T47D (cell line): ENCODE measurements at regions not wholly inside any gene's neighbourhood (a gene's known extent, or its start where the extent isn't known, plus 50 kb on each side); places are given as distances from the start of the nearest gene placed in this dataset.
A peak's percentile ranks its signal among the peaks of the same experiment; 100 is the strongest.

ENCODE experiments used
- DNase-seq, 2 experiments: peaks; one replicate each; pipeline versions ENCODE4 v3.0.0 to v3.0.0-alpha.2; 2011 to 2012; ENCODE audit warnings: low read depth in 1 of 2, low spot score in 1 of 2
- JUND ChIP-seq: IDR thresholded peaks from 2 replicates; pipeline ENCODE4 v1.6.1; 2012; ENCODE audit warnings: low read depth
- in situ Hi-C: cut with HindIII; loops from 2 replicates; pipeline ENCODE4 v1.10.0; 2016; ENCODE audit warnings: low sequenced_read_pairs, low pct_unique_long_range_greater_than_20kb

GRCh38 chr17:72574675-72575510, 454.1 kb downstream of the SOX9 start:
- in situ Hi-C loops: no loop called here
- no peak for TF ChIP-seq JUND
- no peak for DNase-seq

DNA sequence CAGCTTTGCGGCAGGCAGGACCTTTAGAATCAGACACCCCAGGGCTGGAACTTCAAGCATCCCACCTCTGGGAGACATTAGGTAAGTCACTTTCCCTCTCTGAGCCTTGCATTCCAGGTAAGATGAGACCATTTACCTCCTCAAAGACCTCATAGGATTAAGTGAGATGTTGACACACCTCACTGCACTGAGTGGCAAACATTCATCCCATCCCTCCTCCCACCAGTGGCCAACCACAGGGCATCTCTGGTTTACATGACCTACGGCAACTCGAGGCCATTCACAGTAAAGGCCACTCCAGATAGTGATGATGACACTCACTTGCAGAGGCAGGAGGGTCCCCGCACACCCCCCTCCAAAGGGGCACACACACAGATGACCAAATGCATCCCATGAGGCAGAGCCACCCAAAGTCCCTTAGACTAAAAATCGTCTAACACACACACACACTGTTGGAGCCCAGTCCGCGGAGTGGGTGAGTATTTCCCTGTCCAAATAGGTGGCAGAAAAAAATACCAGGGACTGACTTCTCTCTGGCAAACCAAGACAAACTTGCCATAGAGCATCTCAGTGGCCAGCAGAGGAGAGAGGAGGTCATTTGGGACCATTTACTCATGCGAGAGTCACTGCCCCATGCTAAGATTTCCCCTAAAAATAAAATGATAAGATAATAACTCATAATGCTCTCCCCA, 454.9 kb downstream of the SOX9 start:
- DNase-seq: no peak
- TF ChIP-seq JUND: no peak
- in situ Hi-C loops: no loop called here

GRCh38 chr17:72576289-72576759, 455.5 kb downstream of the SOX9 start:
- DNase-seq: no peak
- no peak for TF ChIP-seq JUND
- in situ Hi-C loops: no loop called here

DNA sequence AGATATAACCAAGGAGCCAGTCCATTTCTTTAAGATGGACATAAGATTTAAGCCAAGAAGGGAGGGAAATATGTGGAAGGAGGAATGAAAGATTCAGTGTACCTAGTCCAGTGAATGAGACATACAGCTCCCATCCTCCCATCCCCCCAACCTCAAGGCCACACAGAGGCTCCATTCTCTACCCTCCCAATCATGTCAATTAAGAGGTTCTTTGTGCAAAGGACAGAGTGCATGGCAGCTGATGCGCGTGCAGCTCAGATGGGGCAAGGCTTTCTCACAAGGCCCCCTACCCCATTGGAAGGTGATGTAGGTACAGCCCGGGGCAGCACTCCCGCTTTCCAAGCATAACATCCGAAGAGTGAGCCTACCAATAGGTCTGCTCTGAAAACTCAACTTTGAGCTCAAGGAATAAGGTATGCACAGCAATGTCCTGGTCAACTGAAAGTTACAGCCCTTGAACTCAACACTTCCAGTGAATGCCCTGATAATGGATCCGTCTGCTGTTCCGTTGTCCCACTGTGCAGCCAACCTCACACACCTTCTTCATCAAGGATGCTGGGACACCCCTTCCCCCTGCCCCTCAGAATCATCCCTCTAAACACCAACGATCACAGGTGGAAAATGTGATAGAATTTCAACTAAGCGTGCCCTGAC, 458.1 kb downstream of the SOX9 start:
- TF ChIP-seq JUND: no peak
- DNase-seq: no peak
- in situ Hi-C loops: no loop called here

GRCh38 chr17:72579990-72580320, 459.1 kb downstream of the SOX9 start:
- no peak for TF ChIP-seq JUND
- no peak for DNase-seq
- in situ Hi-C loops: no loop called here

DNA sequence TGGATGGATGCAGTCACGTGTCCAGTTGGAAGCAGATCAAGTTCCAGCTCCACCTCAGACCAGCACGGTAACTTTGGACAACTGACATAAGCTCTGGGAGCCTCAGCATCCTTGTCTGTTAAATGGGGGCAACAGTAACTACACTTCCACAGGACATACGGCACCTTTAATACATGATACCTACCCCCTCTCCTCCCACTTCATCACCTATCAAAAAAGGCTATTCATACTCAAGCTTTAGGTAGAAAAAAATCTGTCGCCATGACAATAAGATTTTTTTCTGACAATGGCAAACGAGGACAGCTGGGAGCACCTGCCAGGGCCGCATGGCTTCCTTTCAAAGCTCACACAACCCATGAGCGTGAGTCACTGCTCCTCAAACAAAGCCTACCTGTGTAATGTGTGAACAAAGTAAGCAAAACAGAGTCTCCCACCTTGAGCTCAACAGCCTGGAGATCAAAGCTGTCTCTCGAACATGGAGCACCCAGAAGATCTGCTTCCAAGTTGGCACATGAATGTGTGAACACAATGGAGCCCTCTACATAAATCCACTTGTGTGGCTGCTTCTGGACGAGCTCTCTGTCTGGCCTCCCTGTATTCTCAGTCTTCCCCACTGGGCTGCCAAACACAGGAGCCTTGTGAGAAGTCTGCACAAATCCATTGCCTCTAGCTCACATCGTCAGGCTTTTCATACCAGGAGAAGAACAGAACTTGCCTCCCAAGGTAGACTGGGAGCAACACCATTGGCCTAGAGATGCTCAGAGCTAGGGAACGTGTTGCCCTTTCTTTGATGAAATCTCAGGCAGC, 459.7 kb downstream of the SOX9 start:
- no peak for TF ChIP-seq JUND
- in situ Hi-C loops: no loop called here
- DNase-seq: peak in 1 of 2 experiments; percentile 66

- in situ Hi-C loops: no loop called here
- DNase-seq: no peak
- no peak for TF ChIP-seq JUND
Observed at GRCh38 chr17:72587156-72587555, 466.3 kb downstream of the SOX9 start.

DNA sequence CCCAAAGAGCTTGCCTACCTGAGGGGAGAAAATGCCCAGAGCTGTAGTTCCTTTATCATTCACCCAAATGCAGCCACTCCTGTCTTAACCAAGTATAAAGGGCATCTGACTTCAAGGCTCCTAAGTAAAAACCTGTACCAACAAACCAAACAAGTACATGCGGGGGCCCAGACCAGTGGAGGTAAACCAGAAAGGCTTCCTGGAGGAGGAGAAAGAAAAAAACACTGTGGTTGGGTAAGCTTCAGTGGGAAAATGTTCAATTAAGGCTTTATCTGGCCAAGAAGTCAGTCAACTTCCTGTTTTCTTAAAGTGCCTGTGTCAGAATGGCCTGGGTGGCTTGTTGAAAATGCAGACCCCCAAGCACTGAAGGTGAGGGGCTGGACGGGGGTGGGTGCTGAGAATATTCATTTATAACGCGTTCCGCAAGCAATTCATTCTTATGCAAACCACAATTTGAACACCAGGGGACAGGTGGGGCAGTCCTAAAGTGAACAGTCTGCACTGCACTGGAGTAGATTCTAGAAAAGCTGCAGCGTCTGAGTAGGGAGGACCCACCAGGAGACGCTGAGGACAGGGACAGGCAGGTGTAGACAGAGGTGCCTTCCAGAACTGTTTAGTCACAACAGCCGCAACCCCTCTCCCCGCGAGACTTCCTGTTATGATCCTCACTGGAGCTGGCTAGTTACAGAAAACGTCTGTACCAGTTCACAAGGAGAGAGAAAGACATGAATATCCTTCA, 467.1 kb downstream of the SOX9 start:
- peak in 1 of 2 experiments; percentile 39 for DNase-seq

GRCh38 chr17:72588561-72588960, 467.7 kb downstream of the SOX9 start:
- DNase-seq: no peak
- TF ChIP-seq JUND: no peak
- in situ Hi-C loops: no loop called here

More for the DNA sequence above, 467.1 kb downstream of the SOX9 start:
- in situ Hi-C loops: no loop called here
- no peak for TF ChIP-seq JUND

DNA sequence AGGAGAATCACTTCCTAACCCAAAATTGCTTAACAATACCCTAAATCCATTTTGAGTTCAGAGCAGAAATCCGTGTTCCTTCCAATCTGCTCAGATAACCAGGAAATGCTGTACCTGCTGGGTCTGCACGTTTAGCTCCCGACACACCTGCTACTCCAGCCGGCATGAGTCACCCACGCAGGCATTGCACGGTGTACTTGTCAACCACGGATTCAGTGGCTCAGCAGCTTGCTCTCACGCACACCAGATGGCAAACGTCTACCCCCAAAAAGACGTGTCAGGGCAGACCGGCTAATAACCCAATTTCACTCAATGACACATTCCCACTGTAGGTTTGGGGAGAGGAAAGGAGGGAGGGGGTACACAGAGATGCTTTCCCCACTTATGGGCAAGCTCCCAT, 468.1 kb downstream of the SOX9 start:
- in situ Hi-C loops: no loop called here
- no peak for TF ChIP-seq JUND
- peak; percentile 66 to 70 for DNase-seq

DNA sequence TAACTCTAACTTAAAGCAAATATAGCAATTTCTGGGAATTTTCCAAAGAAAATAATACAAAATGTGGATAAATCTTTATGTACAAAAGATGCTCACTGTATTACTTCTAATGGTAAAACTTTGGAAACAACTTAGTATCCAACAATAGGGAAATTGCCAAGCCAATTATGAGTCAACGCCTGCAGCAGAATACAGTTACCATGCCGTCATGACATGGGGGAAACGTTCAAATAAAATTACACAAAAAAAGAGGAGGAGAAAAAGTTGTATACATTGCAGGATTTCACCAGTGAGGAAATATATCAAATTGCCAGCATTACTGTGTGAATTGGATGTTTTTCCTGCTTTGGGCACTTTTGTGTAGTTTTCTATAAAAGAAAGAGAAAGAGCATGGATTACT, 469.6 kb downstream of the SOX9 start:
- in situ Hi-C loops: no loop called here
- TF ChIP-seq JUND: no peak
- no peak for DNase-seq

- in situ Hi-C loops: no loop called here
- TF ChIP-seq JUND: no peak
- no peak for DNase-seq
Observed at GRCh38 chr17:72590882-72591281, 470.1 kb downstream of the SOX9 start.
